GM20000 (cell line): ENCODE measurements at regions not wholly inside any gene's neighbourhood (a gene's known extent, or its start where the extent isn't known, plus 50 kb on each side); places are given as distances from the start of the nearest gene placed in this dataset.

Experiments
- DNase-seq: peaks from one replicate; pipeline ENCODE4 v3.0.0; 2012; ENCODE audit warnings: low spot score
- CTCF ChIP-seq: IDR thresholded peaks from 2 replicates; pipeline ENCODE4 v1.5.1; 2012; ENCODE audit warnings: mild to moderate bottlenecking, control low read depth; ENCODE audit errors: extremely low read depth, missing control alignments

GRCh38 chr2:8452979-8453903 is 228.6 kb upstream of the ID2 start:
- no peak for DNase-seq
- no peak for TF ChIP-seq CTCF

GRCh38 chr2:8453904-8454302 is 228.0 kb upstream of the ID2 start:
- no peak for TF ChIP-seq CTCF
- no peak for DNase-seq

GRCh38 chr2:8454797-8455196 is 227.1 kb upstream of the ID2 start:
- DNase-seq: no peak
- no peak for TF ChIP-seq CTCF

- no peak for DNase-seq
- no peak for TF ChIP-seq CTCF
Observed at GRCh38 chr2:8455236-8456150, 226.4 kb upstream of the ID2 start.

- TF ChIP-seq CTCF: no peak
Observed at GRCh38 chr2:8456151-8457091, 225.4 kb upstream of the ID2 start.

GRCh38 chr2:8457092-8457481 is 224.8 kb upstream of the ID2 start:
- peak; percentile 51 for DNase-seq
- TF ChIP-seq CTCF: no peak

More at GRCh38 chr2:8456151-8457091, 225.4 kb upstream of the ID2 start:
- DNase-seq: peak; percentile 75
